MM.1S (cell line): ENCODE measurements at regions not wholly inside any gene's neighbourhood (a gene's known extent, or its start where the extent isn't known, plus 50 kb on each side); places are given as distances from the start of the nearest gene placed in this dataset.

Source experiments
- DNase-seq: peaks from one replicate; pipeline ENCODE4 v3.0.0-alpha.2; 2015
- H2AFZ ChIP-seq: fragments of 300-600 bp; sonication (generic); 2 replicates; pipeline ENCODE4 v1.6.0; 2016; ENCODE audit warnings: antibody characterized with exemption, low read length
- H3F3A ChIP-seq: fragments of 300-600 bp; sonication (generic); 2 replicates; pipeline ENCODE4 v1.6.1; 2016; ENCODE audit warnings: mild to moderate bottlenecking, antibody characterized with exemption, low read length, moderate library complexity, mixed read lengths; ENCODE audit not compliant: insufficient read depth
- H3K27ac ChIP-seq: fragments of 300-600 bp; sonication (generic); 2 replicates; pipeline ENCODE4 v1.5.1; 2016; ENCODE audit warnings: mild to moderate bottlenecking, low read length
- H3K27me3 ChIP-seq: fragments of 300-600 bp; sonication (generic); replicated peaks from 2 replicates; pipeline ENCODE4 v1.6.0; 2016; ENCODE audit warnings: low read length; ENCODE audit not compliant: insufficient read depth
- H3K36me3 ChIP-seq: fragments of 300-600 bp; sonication (generic); replicated peaks from 2 replicates; pipeline ENCODE4 v1.6.1; 2016; ENCODE audit warnings: mild to moderate bottlenecking, low read length, mixed read lengths; ENCODE audit not compliant: insufficient read depth
- H3K4me1 ChIP-seq: fragments of 300-600 bp; sonication (generic); 2 replicates; pipeline ENCODE4 v1.6.1; 2016; ENCODE audit warnings: low read length, mixed read lengths
- H3K4me2 ChIP-seq: fragments of 300-600 bp; sonication (generic); 2 replicates; pipeline ENCODE4 v1.6.0; 2016; ENCODE audit warnings: low read depth, low read length
- H3K4me3 ChIP-seq: fragments of 300-600 bp; sonication (generic); 2 replicates; pipeline ENCODE4 v1.5.1; 2016; ENCODE audit warnings: low read length, mixed read lengths
- H3K79me2 ChIP-seq: fragments of 300-600 bp; sonication (generic); 2 replicates; pipeline ENCODE4 v1.6.1; 2016; ENCODE audit warnings: mixed run types, low read length, mixed read lengths
- H3K9ac ChIP-seq: fragments of 300-600 bp; sonication (generic); 2 replicates; pipeline ENCODE4 v1.6.1; 2016; ENCODE audit warnings: low read length, mixed read lengths
- H3K9me2 ChIP-seq: fragments of 300-600 bp; sonication (generic); replicated peaks from 2 replicates; pipeline ENCODE4 v1.6.1; 2016; ENCODE audit warnings: mild to moderate bottlenecking, low read length, mixed read lengths; ENCODE audit not compliant: insufficient read depth
- H3K9me3 ChIP-seq: fragments of 300-600 bp; sonication (generic); replicated peaks from 2 replicates; pipeline ENCODE4 v1.6.1; 2016; ENCODE audit warnings: mild to moderate bottlenecking, low read length, mixed read lengths; ENCODE audit not compliant: insufficient read depth
- H4K20me1 ChIP-seq: fragments of 300-600 bp; sonication (generic); 2 replicates; pipeline ENCODE4 v1.6.1; 2016; ENCODE audit warnings: mild to moderate bottlenecking, low read length, moderate library complexity, mixed read lengths; ENCODE audit not compliant: insufficient read depth
- EZH2 ChIP-seq: fragments of 300-600 bp; sonication (generic); optimal IDR thresholded peaks from 2 replicates; pipeline ENCODE3; 2017; ENCODE audit warnings: low read depth, mild to moderate bottlenecking, antibody characterized with exemption, low read length, mixed read lengths
- EZH2phosphoT487 ChIP-seq: fragments of 300-600 bp; sonication (generic); IDR thresholded peaks from 2 replicates; pipeline ENCODE4 v1.6.1; 2018; ENCODE audit warnings: antibody characterized with exemption, low read length
- TF ChIP-seq, protein P1 (sequence below): fragments of 300-600 bp; sonication (generic); IDR thresholded peaks from 2 replicates; pipeline ENCODE4 v1.5.1; 2016; ENCODE audit warnings: antibody characterized with exemption, low read length, mixed read lengths

DNA sequence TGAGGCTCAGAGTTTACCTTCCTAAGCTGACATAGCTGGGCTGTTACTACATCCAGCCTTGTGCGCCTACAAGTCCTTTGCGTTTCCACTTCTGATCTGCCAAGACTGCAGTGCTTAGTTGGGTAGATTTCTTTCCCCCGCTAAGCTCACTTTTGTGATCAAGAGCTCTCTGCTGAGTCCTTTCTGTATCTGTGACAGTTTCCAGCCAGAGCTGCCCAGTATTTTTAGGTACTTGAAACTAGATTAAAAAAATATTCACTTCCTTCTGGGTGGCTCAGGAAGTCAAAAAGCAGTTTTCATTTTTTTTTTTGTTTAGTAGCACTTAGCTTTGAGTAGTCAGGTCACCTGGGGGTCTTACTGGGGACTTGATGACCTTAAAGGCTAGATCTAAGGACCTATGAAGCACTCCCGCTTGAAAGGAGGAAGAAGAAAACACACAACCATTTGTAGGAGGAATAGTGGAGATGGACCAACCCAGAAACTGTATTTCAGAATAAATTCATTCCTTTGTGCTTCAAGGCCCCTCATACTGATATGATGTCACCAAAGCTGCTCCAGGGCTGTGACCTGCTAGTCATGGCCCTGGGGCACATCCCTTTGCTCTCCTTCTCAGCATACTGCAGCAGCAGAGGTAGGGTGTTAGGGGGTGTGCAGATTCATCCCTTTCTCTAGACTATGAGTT, 75.6 kb upstream of the HNF1B start:
- peak overlapping the region; percentile 35; the same call in 1 of the 2 replicates for H2AFZ ChIP-seq
- H3K9me3 ChIP-seq = no peaks in the 10 kb centered on the region
- peaks cover 39% of the 10 kb centered on the region for H3F3A ChIP-seq
- H4K20me1 ChIP-seq = no peaks in the 10 kb centered on the region
- H3K79me2 ChIP-seq = no peaks in the 10 kb centered on the region
- H3K36me3 ChIP-seq = no peaks in the 10 kb centered on the region
- no peaks in the 10 kb centered on the region for H3K9me2 ChIP-seq
- peak overlapping the region; percentile 74 for H3K4me2 ChIP-seq
- peak; percentile 86 for DNase-seq
- H3K4me1 ChIP-seq = peaks cover 46% of the 10 kb centered on the region
- H3K27ac ChIP-seq = peak overlapping the region; percentile 94
- no peaks in the 10 kb centered on the region for H3K27me3 ChIP-seq
- TF ChIP-seq, protein P1, sequence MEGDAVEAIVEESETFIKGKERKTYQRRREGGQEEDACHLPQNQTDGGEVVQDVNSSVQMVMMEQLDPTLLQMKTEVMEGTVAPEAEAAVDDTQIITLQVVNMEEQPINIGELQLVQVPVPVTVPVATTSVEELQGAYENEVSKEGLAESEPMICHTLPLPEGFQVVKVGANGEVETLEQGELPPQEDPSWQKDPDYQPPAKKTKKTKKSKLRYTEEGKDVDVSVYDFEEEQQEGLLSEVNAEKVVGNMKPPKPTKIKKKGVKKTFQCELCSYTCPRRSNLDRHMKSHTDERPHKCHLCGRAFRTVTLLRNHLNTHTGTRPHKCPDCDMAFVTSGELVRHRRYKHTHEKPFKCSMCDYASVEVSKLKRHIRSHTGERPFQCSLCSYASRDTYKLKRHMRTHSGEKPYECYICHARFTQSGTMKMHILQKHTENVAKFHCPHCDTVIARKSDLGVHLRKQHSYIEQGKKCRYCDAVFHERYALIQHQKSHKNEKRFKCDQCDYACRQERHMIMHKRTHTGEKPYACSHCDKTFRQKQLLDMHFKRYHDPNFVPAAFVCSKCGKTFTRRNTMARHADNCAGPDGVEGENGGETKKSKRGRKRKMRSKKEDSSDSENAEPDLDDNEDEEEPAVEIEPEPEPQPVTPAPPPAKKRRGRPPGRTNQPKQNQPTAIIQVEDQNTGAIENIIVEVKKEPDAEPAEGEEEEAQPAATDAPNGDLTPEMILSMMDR = no peak; the same call in 1 of the 2 replicates
- no peak for TF ChIP-seq EZH2
- no peak for TF ChIP-seq EZH2phosphoT487
- peak overlapping the region; percentile 49 for H3K9ac ChIP-seq
- peak overlapping the region; percentile 28 for H3K4me3 ChIP-seq

GRCh38 chr17:37818689-37819088, 73.8 kb upstream of the HNF1B start:
- H3K4me2 ChIP-seq = peak overlapping the region; percentile 74
- peak; percentile 93 for DNase-seq
- H2AFZ ChIP-seq = peak overlapping the region; percentile 35
- no peaks in the 10 kb centered on the region for H3K27me3 ChIP-seq
- peaks cover 46% of the 10 kb centered on the region for H3K4me1 ChIP-seq
- no peaks in the 10 kb centered on the region for H3K9me2 ChIP-seq
- TF ChIP-seq EZH2 (no peak), EZH2phosphoT487 (no peak)
- TF ChIP-seq, protein P1 = no peak
- H3K9ac ChIP-seq = peak overlapping the region; percentile 38; the same call in 1 of the 2 replicates
- H3K9me3 ChIP-seq = no peaks in the 10 kb centered on the region
- H4K20me1 ChIP-seq = no peaks in the 10 kb centered on the region
- peak overlapping the region; percentile 94 for H3K27ac ChIP-seq
- H3K36me3 ChIP-seq = no peaks in the 10 kb centered on the region
- 0 out of 2 replicates have a peak overlapping the region, but pooled peaks have one; percentile 7 for H3K4me3 ChIP-seq
- peaks cover 39% of the 10 kb centered on the region for H3F3A ChIP-seq
- H3K79me2 ChIP-seq = no peaks in the 10 kb centered on the region

DNA sequence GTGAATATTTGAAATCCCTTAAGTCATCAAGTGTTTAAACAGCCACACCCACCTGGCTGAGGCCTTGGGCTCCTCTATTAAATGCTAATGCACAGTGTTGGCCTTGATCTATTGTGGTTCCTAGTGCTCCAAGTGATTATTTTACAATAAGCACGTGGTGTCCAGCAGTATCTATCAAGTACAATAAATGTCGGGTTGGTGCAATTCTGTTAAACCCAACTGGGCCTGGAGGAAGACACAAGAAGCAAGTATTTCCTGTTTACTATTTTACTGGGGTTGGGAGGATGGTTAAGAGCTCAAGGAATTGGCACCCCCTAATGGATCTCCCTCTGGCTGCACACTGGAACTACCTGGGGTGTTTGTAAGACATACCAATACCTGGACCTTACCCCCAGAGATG, 72.1 kb upstream of the HNF1B start:
- Histone ChIP-seq H4K20me1 (no peaks in the 10 kb centered on the region), H3F3A (peaks cover 39% of the 10 kb centered on the region), H3K9me3 (no peaks in the 10 kb centered on the region), H3K36me3 (no peaks in the 10 kb centered on the region), H2AFZ (peak overlapping the region; percentile 52), H3K79me2 (no peaks in the 10 kb centered on the region), H3K4me3 (no peak overlapping the region), H3K27ac (no peak overlapping the region), H3K9me2 (no peaks in the 10 kb centered on the region), H3K27me3 (no peaks in the 10 kb centered on the region), H3K4me1 (peaks cover 46% of the 10 kb centered on the region), H3K4me2 (no peak overlapping the region), H3K9ac (no peak overlapping the region)
- TF ChIP-seq, protein P1 = no peak
- TF ChIP-seq EZH2 = no peak
- no peak for TF ChIP-seq EZH2phosphoT487
- no peak for DNase-seq
